GM18508 (cell line): ENCODE measurements at regions not wholly inside any gene's neighbourhood (a gene's known extent, or its start where the extent isn't known, plus 50 kb on each side); places are given as distances from the start of the nearest gene placed in this dataset.

ENCODE experiments used
- ATAC-seq: cut with Tn5 transposase; IDR thresholded peaks from one replicate; pipeline ENCODE4 v1.9.1; 2021; ENCODE audit warnings: moderate number of reproducible peaks; ENCODE audit not compliant: insufficient read depth, unreplicated experiment

GRCh38 chr1:68293609-68294366 is 61.5 kb upstream of the WLS start:
- ATAC-seq = no peak

GRCh38 chr1:68293122-68293521 is 60.8 kb upstream of the WLS start:
- no peak for ATAC-seq

- no peak for ATAC-seq
Observed at GRCh38 chr1:68291688-68292384, 59.5 kb upstream of the WLS start.

- no peak for ATAC-seq
Observed at GRCh38 chr1:68287241-68287640, 54.9 kb upstream of the WLS start.

- no peak for ATAC-seq
Observed at GRCh38 chr1:68285046-68285445, 52.7 kb upstream of the WLS start.

- no peak for ATAC-seq
Observed at GRCh38 chr1:68281946-68282615, 49.8 kb upstream of the WLS start.
